ENCODE measurements at regions not wholly inside any gene's neighbourhood (a gene's known extent, or its start where the extent isn't known, plus 50 kb on each side); places are given as distances from the start of the nearest gene placed in this dataset.

GRCh38 chr3:88318067-88318466, 168.3 kb downstream of the C3orf38 start:
- no peaks in the 10 kb centered on the region for H3K27me3 ChIP-seq (replicated peaks in 1 of 2; ENCODE audit: control insufficient read depth in 2 of 2, insufficient read depth in 2 of 2, low read length in 1 of 2)
- intact Hi-C loops (cut with micrococcal nuclease; ENCODE audit: unreplicated experiment) (no loop called here), in situ Hi-C loops (cut with MboI) (no loop called here)
- FAIRE-seq (no peak), ATAC-seq (no peak), DNase-seq (ENCODE audit: low read depth, low spot score) (no peak)
- H2AFZ ChIP-seq (ENCODE audit: control insufficient read depth, low read depth, low read length), result no peak overlapping the region
- no peaks in the 10 kb centered on the region for H3K4me1 ChIP-seq (ENCODE audit: control insufficient read depth, insufficient read depth, low read length)
- H3K79me2 ChIP-seq (ENCODE audit: control insufficient read depth, insufficient read depth, low read length), result no peaks in the 10 kb centered on the region
- H3K9ac ChIP-seq (ENCODE audit: control insufficient read depth, insufficient read depth, low read length), result no peak overlapping the region
- 27% methylated on average over 3 of the region's 3 CpGs for WGBS (ENCODE audit: insufficient coverage, insufficient replicate concordance, low lambda C conversion rate, missing lambda C conversion rate)
- ChIA-PET CTCF (no interaction called here), RAD21 (ENCODE audit: unreplicated experiment) (no interaction called here), POLR2A (no interaction called here), SMC1A (ENCODE audit: uncharacterized antibody, unreplicated experiment) (interaction anchor here (1.0 kb wide), 1 partner anchor 25 kb away, joined by 3 read pairs; no protein-coding TSS in a partner anchor)
- H3K4me2 ChIP-seq (ENCODE audit: control insufficient read depth, insufficient read depth), result no peak overlapping the region
- no peak overlapping the region for H3K27ac ChIP-seq (ENCODE audit: control insufficient read depth, insufficient read depth)
- no peaks in the 10 kb centered on the region for H3K9me3 ChIP-seq (replicated peaks; ENCODE audit: control insufficient read depth, insufficient read depth, low read length)
- TF ChIP-seq MYC (IDR thresholded peaks at IDR 0.05; ENCODE audit: insufficient read depth, insufficient read length, insufficient replicate concordance, low read length, severe bottlenecking), result no peak
- TF ChIP-seq CBX5 (IDR thresholded peaks at IDR 0.05; ENCODE audit: low read depth), result no peak
- TF ChIP-seq TCF3 (IDR thresholded peaks at IDR 0.05; ENCODE audit: borderline replicate concordance, insufficient read depth, low read depth, low read length), result no peak
- H4K20me1 ChIP-seq (ENCODE audit: control insufficient read depth, insufficient read depth), result no peaks in the 10 kb centered on the region
- H3K36me3 ChIP-seq (ENCODE audit: control insufficient read depth in 2 of 2, insufficient read depth in 2 of 2, low read length in 1 of 2), result no peaks in the 10 kb centered on the region
- H3K4me3 ChIP-seq, result no peak overlapping the region
- no TSS peak for BruUV-seq (replicated peaks)

DNA sequence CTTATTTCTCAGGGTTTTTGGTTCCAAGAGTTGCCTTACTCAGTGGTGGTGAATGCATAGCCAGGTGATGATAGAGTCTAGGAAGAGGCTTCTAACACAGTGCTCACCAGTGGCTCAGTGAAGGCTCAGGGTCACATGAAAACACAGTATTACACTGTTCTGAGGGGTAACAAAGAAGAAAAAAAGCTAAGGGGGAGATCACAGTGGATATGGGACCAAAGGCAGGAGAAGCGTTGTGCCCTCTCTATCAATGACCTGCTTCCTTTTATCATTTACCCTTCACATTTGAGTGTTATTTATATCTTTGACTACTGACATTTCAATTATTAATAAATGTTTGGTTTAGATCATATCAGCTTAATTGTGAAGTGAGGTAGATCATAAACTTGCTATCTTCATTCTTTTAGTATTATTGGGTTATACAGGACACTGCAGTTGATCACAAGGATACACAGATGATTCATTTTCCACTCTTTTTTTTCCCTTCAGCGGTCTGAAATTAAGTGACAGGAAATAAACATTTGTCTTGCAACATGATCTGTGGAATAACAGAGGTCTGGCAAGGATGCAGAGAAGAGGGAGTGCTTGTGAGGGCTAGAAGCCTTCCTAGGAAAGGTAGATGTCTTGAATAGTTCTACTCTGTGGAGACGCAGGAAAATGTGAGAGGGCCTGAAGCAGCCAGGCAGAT, 171.7 kb downstream of the C3orf38 start:
- SMC1A ChIA-PET (ENCODE audit: uncharacterized antibody, unreplicated experiment), result no interaction called here
- Histone ChIP-seq H3K4me3 (no peak overlapping the region), H3K9ac (ENCODE audit: control insufficient read depth, insufficient read depth, low read length) (no peak overlapping the region), H3K4me2 (ENCODE audit: control insufficient read depth, insufficient read depth) (no peak overlapping the region), H4K20me1 (ENCODE audit: control insufficient read depth, insufficient read depth) (no peaks in the 10 kb centered on the region), H3K4me1 (ENCODE audit: control insufficient read depth, insufficient read depth, low read length) (no peaks in the 10 kb centered on the region), H3K9me3 (replicated peaks; ENCODE audit: control insufficient read depth, insufficient read depth, low read length) (no peaks in the 10 kb centered on the region), H2AFZ (ENCODE audit: control insufficient read depth, low read depth, low read length) (no peak overlapping the region), H3K79me2 (ENCODE audit: control insufficient read depth, insufficient read depth, low read length) (no peaks in the 10 kb centered on the region), H3K27me3 (replicated peaks in 1 of 2; ENCODE audit: control insufficient read depth in 2 of 2, insufficient read depth in 2 of 2, low read length in 1 of 2) (no peaks in the 10 kb centered on the region), H3K36me3 (ENCODE audit: control insufficient read depth in 2 of 2, insufficient read depth in 2 of 2, low read length in 1 of 2) (no peaks in the 10 kb centered on the region), H3K27ac (ENCODE audit: control insufficient read depth, insufficient read depth) (no peak overlapping the region)
- RAD21 ChIA-PET (ENCODE audit: unreplicated experiment), result no interaction called here
- no peak for ATAC-seq
- intact Hi-C loops (cut with micrococcal nuclease; ENCODE audit: unreplicated experiment), result no loop called here
- POLR2A ChIA-PET, result no interaction called here
- CTCF ChIA-PET, result no interaction called here
- no peak for FAIRE-seq
- 55% methylated on average over 3 of the region's 3 CpGs for WGBS (ENCODE audit: insufficient coverage, insufficient replicate concordance, low lambda C conversion rate, missing lambda C conversion rate)
- in situ Hi-C loops (cut with MboI), result no loop called here
- TF ChIP-seq CBX5 (IDR thresholded peaks at IDR 0.05; ENCODE audit: low read depth) (no peak), JUND (IDR thresholded peaks at IDR 0.05; ENCODE audit: low read depth, low read length) (no peak), ZBED1 (IDR thresholded peaks at IDR 0.05; ENCODE audit: borderline replicate concordance) (no peak), MTA3 (IDR thresholded peaks at IDR 0.05; ENCODE audit: borderline replicate concordance, low read length) (no peak), CREM (IDR thresholded peaks at IDR 0.05; ENCODE audit: low read depth) (no peak), MYC (IDR thresholded peaks at IDR 0.05; ENCODE audit: insufficient read depth, insufficient read length, insufficient replicate concordance, low read length, severe bottlenecking) (no peak), USF1 (IDR thresholded peaks at IDR 0.05; ENCODE audit: borderline replicate concordance, extremely low read length, insufficient read depth, low read depth, low read length) (no peak), MYB (IDR thresholded peaks at IDR 0.05; ENCODE audit: borderline replicate concordance, low read depth, low read length) (no peak), POLR2AphosphoS2 (IDR thresholded peaks at IDR 0.05; ENCODE audit: low read depth, low read length) (no peak), CHD1 (IDR thresholded peaks at IDR 0.05; ENCODE audit: low read depth, low read length) (no peak)
- BruUV-seq (replicated peaks), result no TSS peak
- no peak for DNase-seq (ENCODE audit: low read depth, low spot score)

Data from GM12878 (cell line).